GM23338 (cell line): ENCODE measurements at regions not wholly inside any gene's neighbourhood (a gene's known extent, or its start where the extent isn't known, plus 50 kb on each side); places are given as distances from the start of the nearest gene placed in this dataset.

ENCODE experiments used
- ATAC-seq: fragments of 200-7000 bp; cut with Tn5 transposase; 3 replicates; pipeline ENCODE4 v1.9.1; 2020
- DNase-seq: peaks from one replicate; pipeline ENCODE4 v3.0.0-alpha.2; 2015; ENCODE audit warnings: low spot score
- H2AFZ ChIP-seq: fragments of 200-600 bp; sonication (generic); 2 replicates; pipeline ENCODE4 v1.8.0; 2016; ENCODE audit warnings: antibody characterized with exemption, mild to moderate bottlenecking, moderate library complexity
- H3F3A ChIP-seq: fragments of 200-600 bp; sonication (generic); replicated peaks from 2 replicates; pipeline ENCODE4 v1.8.0; 2017; ENCODE audit warnings: antibody characterized with exemption, mixed run types, low read depth
- H3K27ac ChIP-seq: fragments of 200-600 bp; sonication (generic); 2 replicates; pipeline ENCODE4 v1.6.1; 2016; ENCODE audit warnings: low read depth
- H3K27me3 ChIP-seq: fragments of 200-600 bp; sonication (generic); 2 replicates; pipeline ENCODE4 v1.8.0; 2016; ENCODE audit warnings: mild to moderate bottlenecking, mixed run types, moderate library complexity; ENCODE audit not compliant: insufficient read depth
- H3K36me3 ChIP-seq: fragments of 200-600 bp; sonication (generic); 2 replicates; pipeline ENCODE4 v1.8.0; 2016; ENCODE audit warnings: mild to moderate bottlenecking; ENCODE audit not compliant: insufficient read depth
- H3K4me1 ChIP-seq: fragments of 200-600 bp; sonication (generic); 2 replicates; pipeline ENCODE4 v1.8.0; 2016; ENCODE audit warnings: mild to moderate bottlenecking, moderate library complexity; ENCODE audit not compliant: insufficient read depth
- H3K4me2 ChIP-seq: fragments of 200-600 bp; sonication (generic); 2 replicates; pipeline ENCODE4 v1.7.1; 2017; ENCODE audit warnings: mixed run types
- H3K4me3 ChIP-seq: fragments of 200-600 bp; sonication (generic); 2 replicates; pipeline ENCODE4 v1.6.1; 2016; ENCODE audit warnings: mixed run types
- H3K79me2 ChIP-seq: fragments of 200-600 bp; sonication (generic); replicated peaks from 2 replicates; pipeline ENCODE4 v1.8.0; 2017; ENCODE audit warnings: mild to moderate bottlenecking; ENCODE audit not compliant: insufficient read depth
- H3K9me2 ChIP-seq: fragments of 200-600 bp; sonication (generic); 2 replicates; pipeline ENCODE4 v1.8.0; 2017; ENCODE audit not compliant: insufficient read depth
- H4K20me1 ChIP-seq: fragments of 200-600 bp; sonication (generic); replicated peaks from 2 replicates; pipeline ENCODE4 v1.8.0; 2017; ENCODE audit warnings: mild to moderate bottlenecking; ENCODE audit not compliant: insufficient read depth
- H3K27ac Mint-ChIP-seq: 2 replicates; pipeline ENCODE4 v1.8.0; 2020; ENCODE audit warnings: inconsistent platforms, mild to moderate bottlenecking, moderate library complexity, mixed read lengths
- H3K27me3 Mint-ChIP-seq: 3 replicates; pipeline ENCODE4 v1.8.0; 2022; ENCODE audit warnings: low read depth, mild to moderate bottlenecking, moderate library complexity, mixed read lengths, inconsistent platforms; ENCODE audit not compliant: insufficient read depth, poor library complexity
- H3K36me3 Mint-ChIP-seq: 3 replicates; pipeline ENCODE4 v1.8.0; 2021; ENCODE audit warnings: low read depth, mild to moderate bottlenecking, inconsistent platforms, moderate library complexity, mixed read lengths
- H3K4me1 Mint-ChIP-seq: 3 replicates; pipeline ENCODE4 v1.8.0; 2020; ENCODE audit warnings: mild to moderate bottlenecking, inconsistent platforms, mixed read lengths
- H3K4me3 Mint-ChIP-seq: 3 replicates; pipeline ENCODE4 v1.8.0; 2021; ENCODE audit warnings: moderate library complexity, mild to moderate bottlenecking, inconsistent platforms, mixed read lengths
- H3K9me3 Mint-ChIP-seq: 3 replicates; pipeline ENCODE4 v1.8.0; 2020; ENCODE audit warnings: moderate library complexity, mild to moderate bottlenecking, inconsistent platforms, mixed read lengths
- CREB1 ChIP-seq: fragments of 250-450 bp; sonication (Bioruptor Pico); IDR thresholded peaks from 2 replicates; pipeline ENCODE4 v1.5.0; 2020; ENCODE audit warnings: low read depth, mild to moderate bottlenecking, moderate library complexity
- ETS1 ChIP-seq: IDR thresholded peaks from 2 replicates; pipeline ENCODE4 v1.6.1; 2016; ENCODE audit warnings: antibody characterized with exemption
- EZH2phosphoT487 ChIP-seq: fragments of 200-600 bp; sonication (generic); IDR thresholded peaks from one replicate; pipeline ENCODE4 v1.8.1; 2018; ENCODE audit warnings: antibody characterized with exemption; ENCODE audit not compliant: unreplicated experiment
- JUNB ChIP-seq: IDR thresholded peaks from one replicate; pipeline ENCODE4 v1.6.1; 2016; ENCODE audit warnings: antibody characterized with exemption; ENCODE audit not compliant: unreplicated experiment
- NANOG ChIP-seq: IDR thresholded peaks from 2 replicates; pipeline ENCODE4 v1.6.1; 2016; ENCODE audit warnings: antibody characterized with exemption, borderline replicate concordance
- POLR2AphosphoS5 ChIP-seq: IDR thresholded peaks from 2 replicates; pipeline ENCODE4 v1.6.1; 2016; ENCODE audit warnings: antibody characterized with exemption, low read depth
- ZNF114 ChIP-seq: fragments of 250-450 bp; sonication (Bioruptor Pico); IDR thresholded peaks from 2 replicates; pipeline ENCODE4 v1.5.0; 2020; ENCODE audit warnings: mild to moderate bottlenecking, moderate library complexity
- TF ChIP-seq, protein P1 (sequence below): fragments of 250-450 bp; sonication (Bioruptor Pico); IDR thresholded peaks from 2 replicates; pipeline ENCODE4 v1.5.0; 2020; ENCODE audit warnings: mild to moderate bottlenecking, moderate library complexity

DNA sequence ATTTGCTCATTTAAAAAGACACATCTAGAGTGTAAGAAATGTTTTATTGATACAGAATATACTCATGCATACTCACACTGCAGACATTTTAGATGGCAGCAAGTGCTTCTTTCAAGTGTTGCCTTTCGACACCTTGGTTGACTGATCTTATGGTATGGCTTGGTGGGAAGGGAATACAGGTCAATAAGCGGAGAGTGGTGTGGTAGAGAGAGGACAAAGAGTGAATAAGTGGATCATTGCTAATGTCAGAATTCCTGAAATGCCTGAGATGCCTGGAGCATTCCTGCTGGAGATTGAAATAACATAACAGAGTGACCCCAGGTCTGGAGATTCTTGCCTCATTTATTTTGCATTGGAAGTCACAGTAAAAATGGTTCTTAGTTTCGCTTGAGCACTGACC, 76.7 kb downstream of the RND3 start:
- Mint-ChIP-seq H3K4me3 (no peak overlapping the region), H3K4me1 (peaks cover 19% of the 10 kb centered on the region), H3K27me3 (peaks cover 3% of the 10 kb centered on the region), H3K27ac (peak overlapping the region; percentile 87), H3K9me3 (no peaks in the 10 kb centered on the region), H3K36me3 (peaks cover 6% of the 10 kb centered on the region)
- no peaks in the 10 kb centered on the region for H3K27me3 ChIP-seq
- H3K4me1 ChIP-seq: no peaks in the 10 kb centered on the region
- peak overlapping the region; percentile 89 for H3K27ac ChIP-seq
- DNase-seq (peak; percentile 90), ATAC-seq (peak; percentile 99)
- no peak overlapping the region for H3K4me2 ChIP-seq
- H3F3A ChIP-seq: no peaks in the 10 kb centered on the region
- no peaks in the 10 kb centered on the region for H3K36me3 ChIP-seq
- H3K9me2 ChIP-seq: peaks cover 11% of the 10 kb centered on the region
- TF ChIP-seq ZNF114 (CRISPR knock-in tag) (peak; percentile 71; the same call in 1 of the 2 replicates), EZH2phosphoT487 (no peak), ETS1 (0 out of 2 replicates have a peak, but pooled peaks have one; percentile 18), NANOG (peak; percentile 77; the same call in 1 of the 2 replicates), POLR2AphosphoS5 (peak; percentile 46), JUNB (no peak), CREB1 (CRISPR knock-in tag) (no peak)
- TF ChIP-seq, protein P1, sequence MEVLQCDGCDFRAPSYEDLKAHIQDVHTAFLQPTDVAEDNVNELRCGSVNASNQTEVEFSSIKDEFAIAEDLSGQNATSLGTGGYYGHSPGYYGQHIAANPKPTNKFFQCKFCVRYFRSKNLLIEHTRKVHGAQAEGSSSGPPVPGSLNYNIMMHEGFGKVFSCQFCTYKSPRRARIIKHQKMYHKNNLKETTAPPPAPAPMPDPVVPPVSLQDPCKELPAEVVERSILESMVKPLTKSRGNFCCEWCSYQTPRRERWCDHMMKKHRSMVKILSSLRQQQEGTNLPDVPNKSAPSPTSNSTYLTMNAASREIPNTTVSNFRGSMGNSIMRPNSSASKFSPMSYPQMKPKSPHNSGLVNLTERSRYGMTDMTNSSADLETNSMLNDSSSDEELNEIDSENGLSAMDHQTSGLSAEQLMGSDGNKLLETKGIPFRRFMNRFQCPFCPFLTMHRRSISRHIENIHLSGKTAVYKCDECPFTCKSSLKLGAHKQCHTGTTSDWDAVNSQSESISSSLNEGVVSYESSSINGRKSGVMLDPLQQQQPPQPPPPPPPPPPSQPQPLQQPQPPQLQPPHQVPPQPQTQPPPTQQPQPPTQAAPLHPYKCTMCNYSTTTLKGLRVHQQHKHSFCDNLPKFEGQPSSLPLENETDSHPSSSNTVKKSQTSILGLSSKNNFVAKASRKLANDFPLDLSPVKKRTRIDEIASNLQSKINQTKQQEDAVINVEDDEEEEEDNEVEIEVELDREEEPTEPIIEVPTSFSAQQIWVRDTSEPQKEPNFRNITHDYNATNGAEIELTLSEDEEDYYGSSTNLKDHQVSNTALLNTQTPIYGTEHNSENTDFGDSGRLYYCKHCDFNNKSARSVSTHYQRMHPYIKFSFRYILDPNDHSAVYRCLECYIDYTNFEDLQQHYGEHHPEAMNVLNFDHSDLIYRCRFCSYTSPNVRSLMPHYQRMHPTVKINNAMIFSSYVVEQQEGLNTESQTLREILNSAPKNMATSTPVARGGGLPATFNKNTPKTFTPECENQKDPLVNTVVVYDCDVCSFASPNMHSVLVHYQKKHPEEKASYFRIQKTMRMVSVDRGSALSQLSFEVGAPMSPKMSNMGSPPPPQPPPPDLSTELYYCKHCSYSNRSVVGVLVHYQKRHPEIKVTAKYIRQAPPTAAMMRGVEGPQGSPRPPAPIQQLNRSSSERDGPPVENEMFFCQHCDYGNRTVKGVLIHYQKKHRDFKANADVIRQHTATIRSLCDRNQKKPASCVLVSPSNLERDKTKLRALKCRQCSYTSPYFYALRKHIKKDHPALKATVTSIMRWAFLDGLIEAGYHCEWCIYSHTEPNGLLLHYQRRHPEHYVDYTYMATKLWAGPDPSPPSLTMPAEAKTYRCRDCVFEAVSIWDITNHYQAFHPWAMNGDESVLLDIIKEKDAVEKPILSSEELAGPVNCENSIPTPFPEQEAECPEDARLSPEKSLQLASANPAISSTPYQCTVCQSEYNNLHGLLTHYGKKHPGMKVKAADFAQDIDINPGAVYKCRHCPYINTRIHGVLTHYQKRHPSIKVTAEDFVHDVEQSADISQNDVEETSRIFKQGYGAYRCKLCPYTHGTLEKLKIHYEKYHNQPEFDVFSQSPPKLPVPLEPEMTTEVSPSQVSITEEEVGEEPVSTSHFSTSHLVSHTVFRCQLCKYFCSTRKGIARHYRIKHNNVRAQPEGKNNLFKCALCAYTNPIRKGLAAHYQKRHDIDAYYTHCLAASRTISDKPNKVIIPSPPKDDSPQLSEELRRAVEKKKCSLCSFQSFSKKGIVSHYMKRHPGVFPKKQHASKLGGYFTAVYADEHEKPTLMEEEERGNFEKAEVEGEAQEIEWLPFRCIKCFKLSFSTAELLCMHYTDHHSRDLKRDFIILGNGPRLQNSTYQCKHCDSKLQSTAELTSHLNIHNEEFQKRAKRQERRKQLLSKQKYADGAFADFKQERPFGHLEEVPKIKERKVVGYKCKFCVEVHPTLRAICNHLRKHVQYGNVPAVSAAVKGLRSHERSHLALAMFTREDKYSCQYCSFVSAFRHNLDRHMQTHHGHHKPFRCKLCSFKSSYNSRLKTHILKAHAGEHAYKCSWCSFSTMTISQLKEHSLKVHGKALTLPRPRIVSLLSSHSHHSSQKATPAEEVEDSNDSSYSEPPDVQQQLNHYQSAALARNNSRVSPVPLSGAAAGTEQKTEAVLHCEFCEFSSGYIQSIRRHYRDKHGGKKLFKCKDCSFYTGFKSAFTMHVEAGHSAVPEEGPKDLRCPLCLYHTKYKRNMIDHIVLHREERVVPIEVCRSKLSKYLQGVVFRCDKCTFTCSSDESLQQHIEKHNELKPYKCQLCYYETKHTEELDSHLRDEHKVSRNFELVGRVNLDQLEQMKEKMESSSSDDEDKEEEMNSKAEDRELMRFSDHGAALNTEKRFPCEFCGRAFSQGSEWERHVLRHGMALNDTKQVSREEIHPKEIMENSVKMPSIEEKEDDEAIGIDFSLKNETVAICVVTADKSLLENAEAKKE (CRISPR knock-in tag): peak; percentile 88
- no peaks in the 10 kb centered on the region for H4K20me1 ChIP-seq
- H3K79me2 ChIP-seq: no peaks in the 10 kb centered on the region
- H2AFZ ChIP-seq: no peak overlapping the region
- H3K4me3 ChIP-seq: no peak overlapping the region
